ENCODE measurements at regions not wholly inside any gene's neighbourhood (a gene's known extent, or its start where the extent isn't known, plus 50 kb on each side); places are given as distances from the start of the nearest gene placed in this dataset.

GRCh38 chr3:161444694-161445077, 51.9 kb upstream of the OTOL1 start:
- H3K4me3 ChIP-seq (replicated peaks in 1 of 3; ENCODE audit: insufficient read depth in 1 of 3, low read depth in 2 of 3, low read length in 3 of 3): no peak overlapping the region
- POLR2A ChIA-PET: no interaction called here
- no peaks in the 10 kb centered on the region for H4K20me1 ChIP-seq (ENCODE audit: insufficient read depth, low read length)
- ATAC-seq: no peak
- H3K9ac ChIP-seq (ENCODE audit: insufficient read depth, low read depth, low read length): no peak overlapping the region
- no TSS peak for BruUV-seq (replicated peaks)
- CTCF ChIA-PET (ENCODE audit: low intra/inter-chr PET ratio, low total read pairs): no interaction called here
- in situ Hi-C loops (cut with HindIII; ENCODE audit: extremely low pct_ligation_motif_present, low pct_unique_long_range_greater_than_20kb): no loop called here
- H3K27me3 ChIP-seq (ENCODE audit: control insufficient read depth in 1 of 2, insufficient read depth in 2 of 2, low read length in 2 of 2): no peaks in the 10 kb centered on the region
- no peak overlapping the region for H2AFZ ChIP-seq (ENCODE audit: low read length)
- H3K9me3 ChIP-seq (ENCODE audit: low read length): no peaks in the 10 kb centered on the region
- FAIRE-seq: no peak
- WGBS (ENCODE audit: low lambda C conversion rate): 40% methylated on average over 3 of the region's 3 CpGs
- no peak overlapping the region for H3K27ac ChIP-seq (ENCODE audit: extremely low read length, insufficient read depth, low read length)
- no peak overlapping the region for H3K4me2 ChIP-seq (ENCODE audit: low read depth, low read length)
- TF ChIP-seq MXI1 (IDR thresholded peaks at IDR 0.05; ENCODE audit: borderline replicate concordance, low read depth, low read length): no peak
- no peak for TF ChIP-seq ZNF556 (CRISPR knock-in tag; IDR thresholded peaks at IDR 0.05; ENCODE audit: borderline replicate concordance)
- no peak for TF ChIP-seq RARG (CRISPR knock-in tag; IDR thresholded peaks at IDR 0.05; ENCODE audit: low read depth)
- TF ChIP-seq DZIP1 (CRISPR knock-in tag; IDR thresholded peaks at IDR 0.05): no peak
- TF ChIP-seq KLF16 (CRISPR knock-in tag; IDR thresholded peaks at IDR 0.05): no peak
- TF ChIP-seq, protein P1, sequence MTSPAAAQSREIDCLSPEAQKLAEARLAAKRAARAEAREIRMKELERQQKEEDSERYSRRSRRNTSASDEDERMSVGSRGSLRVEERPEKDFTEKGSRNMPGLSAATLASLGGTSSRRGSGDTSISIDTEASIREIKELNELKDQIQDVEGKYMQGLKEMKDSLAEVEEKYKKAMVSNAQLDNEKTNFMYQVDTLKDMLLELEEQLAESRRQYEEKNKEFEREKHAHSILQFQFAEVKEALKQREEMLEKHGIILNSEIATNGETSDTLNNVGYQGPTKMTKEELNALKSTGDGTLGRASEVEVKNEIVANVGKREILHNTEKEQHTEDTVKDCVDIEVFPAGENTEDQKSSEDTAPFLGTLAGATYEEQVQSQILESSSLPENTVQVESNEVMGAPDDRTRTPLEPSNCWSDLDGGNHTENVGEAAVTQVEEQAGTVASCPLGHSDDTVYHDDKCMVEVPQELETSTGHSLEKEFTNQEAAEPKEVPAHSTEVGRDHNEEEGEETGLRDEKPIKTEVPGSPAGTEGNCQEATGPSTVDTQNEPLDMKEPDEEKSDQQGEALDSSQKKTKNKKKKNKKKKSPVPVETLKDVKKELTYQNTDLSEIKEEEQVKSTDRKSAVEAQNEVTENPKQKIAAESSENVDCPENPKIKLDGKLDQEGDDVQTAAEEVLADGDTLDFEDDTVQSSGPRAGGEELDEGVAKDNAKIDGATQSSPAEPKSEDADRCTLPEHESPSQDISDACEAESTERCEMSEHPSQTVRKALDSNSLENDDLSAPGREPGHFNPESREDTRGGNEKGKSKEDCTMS (CRISPR knock-in tag; conservative IDR thresholded peaks at IDR 0.05): no peak
- no peak for TF ChIP-seq RFXANK (CRISPR knock-in tag; IDR thresholded peaks at IDR 0.05)
- TF ChIP-seq ZNF747 (CRISPR knock-in tag; IDR thresholded peaks at IDR 0.05; ENCODE audit: borderline replicate concordance): no peak
- no peak for TF ChIP-seq ATM (IDR thresholded peaks at IDR 0.05; ENCODE audit: borderline replicate concordance)
- TF ChIP-seq POLR2G (IDR thresholded peaks at IDR 0.05; ENCODE audit: low read depth, low read length): no peak
- no peak for TF ChIP-seq TMF1 (CRISPR knock-in tag; IDR thresholded peaks at IDR 0.05; ENCODE audit: low read depth)
- TF ChIP-seq ZBTB7A (CRISPR knock-in tag; IDR thresholded peaks at IDR 0.05): no peak
- TF ChIP-seq ZNF282 (IDR thresholded peaks at IDR 0.05; ENCODE audit: partially characterized antibody): no peak
- TF ChIP-seq, protein P2, sequence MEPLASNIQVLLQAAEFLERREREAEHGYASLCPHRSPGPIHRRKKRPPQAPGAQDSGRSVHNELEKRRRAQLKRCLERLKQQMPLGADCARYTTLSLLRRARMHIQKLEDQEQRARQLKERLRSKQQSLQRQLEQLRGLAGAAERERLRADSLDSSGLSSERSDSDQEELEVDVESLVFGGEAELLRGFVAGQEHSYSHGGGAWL (CRISPR knock-in tag; IDR thresholded peaks at IDR 0.05): no peak
- intact Hi-C loops (cut with micrococcal nuclease; ENCODE audit: unreplicated experiment): no loop called here
- no peaks in the 10 kb centered on the region for H3K36me3 ChIP-seq (replicated peaks in 1 of 2; ENCODE audit: control insufficient read depth in 1 of 2, insufficient read depth in 2 of 2, low read length in 2 of 2)
- peaks cover 21% of the 10 kb centered on the region for H3K4me1 ChIP-seq (ENCODE audit: insufficient read depth, low read length)
- H3K79me2 ChIP-seq (ENCODE audit: insufficient read depth, low read length): no peaks in the 10 kb centered on the region
- DNase-seq (ENCODE audit: low spot score): no peak

All from HepG2 (cell line).